GM18951 (cell line): ENCODE measurements at regions not wholly inside any gene's neighbourhood (a gene's known extent, or its start where the extent isn't known, plus 50 kb on each side); places are given as distances from the start of the nearest gene placed in this dataset.
"Not testable (repeated sequence)": the region's sequence is repeated elsewhere in the genome, so short reads cannot be mapped to it uniquely, and the experiment has no call there.

ENCODE experiments used
- POLR2A ChIP-seq: IDR thresholded peaks from 4 replicates; pipeline ENCODE4 v1.6.1; 2011; ENCODE audit warnings: mild to moderate bottlenecking; ENCODE audit not compliant: insufficient read length, insufficient read depth; ENCODE audit errors: extremely low read depth
- in situ Hi-C: fragments of 300-500 bp; cut with MboI; formaldehyde crosslinking; loops from one replicate; pipeline ENCODE4 v1.12.0; 2022; ENCODE audit warnings: low sequenced_read_pairs, mixed read lengths, inconsistent platforms; ENCODE audit not compliant: unreplicated experiment

DNA sequence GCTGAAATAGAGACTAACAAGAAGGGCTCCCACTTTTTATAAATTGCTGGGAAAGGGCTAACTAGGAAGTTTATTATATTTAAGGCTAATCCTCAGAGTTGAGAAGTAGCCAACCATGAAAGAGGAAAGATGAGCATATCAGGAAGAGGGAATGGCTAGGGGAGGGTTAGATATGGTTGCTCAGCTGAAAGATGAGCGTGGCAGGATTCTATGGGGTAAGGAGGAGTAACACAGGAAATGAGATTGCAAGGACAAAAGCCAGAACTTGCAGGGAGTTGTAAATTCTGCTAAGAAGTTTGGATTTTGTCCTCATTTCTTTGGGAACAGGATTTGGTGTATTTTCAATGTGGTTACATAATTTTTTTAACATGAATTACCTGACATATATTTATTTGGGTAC lies 127.4 kb upstream of the ATP2B1 start:
- TF ChIP-seq POLR2A, result no peak
- in situ Hi-C loops, result no loop called here

DNA sequence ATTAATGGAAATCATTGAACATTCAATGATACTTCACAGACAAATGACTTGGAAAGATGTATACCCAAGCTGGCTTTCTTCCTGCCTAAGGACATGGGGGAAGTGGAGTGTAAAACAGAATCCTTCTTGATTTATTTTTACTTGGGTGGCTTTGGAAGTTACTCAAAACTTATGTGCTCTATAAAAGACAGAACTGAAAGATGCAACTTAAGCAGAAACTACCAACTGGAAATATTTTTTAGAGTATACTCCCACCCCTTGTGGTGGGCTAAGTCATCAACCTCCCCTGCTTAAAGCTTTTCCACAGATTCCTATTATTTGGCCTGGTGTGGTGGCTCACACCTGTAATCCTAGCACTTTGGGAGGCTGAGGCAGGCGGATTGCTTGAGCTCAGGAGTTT lies 126.0 kb upstream of the ATP2B1 start:
- in situ Hi-C loops, result no loop called here
- no peak for TF ChIP-seq POLR2A

DNA sequence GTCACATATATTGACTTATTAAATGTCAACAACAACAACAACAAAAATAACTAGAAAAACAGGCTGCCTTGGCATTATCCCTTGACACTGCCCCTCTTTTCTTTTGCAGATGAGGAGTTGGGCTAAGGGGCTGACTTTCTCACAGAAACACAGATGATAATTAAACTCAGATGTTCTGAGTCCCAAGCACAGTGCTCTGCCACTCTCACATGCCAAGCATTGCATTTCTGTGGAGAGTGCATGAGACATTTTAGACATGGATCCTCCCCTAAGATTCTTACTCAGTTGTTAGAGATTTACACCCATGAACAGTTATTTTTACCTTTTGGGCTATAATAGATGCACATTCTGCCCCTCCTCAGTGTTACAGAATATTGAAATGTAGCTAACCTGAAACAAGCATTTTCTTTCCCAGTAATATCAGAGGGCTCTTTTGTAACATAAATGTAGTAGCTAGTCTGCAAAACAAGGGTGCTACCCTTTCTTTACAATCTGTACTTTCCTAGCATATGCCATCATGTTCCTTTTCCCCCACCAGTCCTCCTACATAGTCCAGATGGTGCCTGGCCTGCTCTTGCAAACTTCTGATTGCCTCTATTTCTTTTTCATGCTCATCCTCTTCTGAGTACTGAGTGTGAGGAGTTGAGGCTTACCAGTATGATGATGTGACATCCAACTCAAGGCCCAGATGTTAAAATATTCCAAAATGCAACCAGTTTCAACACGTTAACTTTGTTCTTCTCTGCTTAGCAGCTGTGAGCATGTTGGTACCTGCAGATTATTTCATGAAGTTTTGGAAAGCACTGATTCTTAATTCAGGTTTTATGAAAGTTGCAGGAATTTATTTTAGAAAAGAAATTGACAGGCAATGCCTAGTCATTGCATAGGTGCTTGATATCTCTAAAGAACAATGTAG lies 125.0 kb upstream of the ATP2B1 start:
- TF ChIP-seq POLR2A, result no peak
- in situ Hi-C loops, result no loop called here

DNA sequence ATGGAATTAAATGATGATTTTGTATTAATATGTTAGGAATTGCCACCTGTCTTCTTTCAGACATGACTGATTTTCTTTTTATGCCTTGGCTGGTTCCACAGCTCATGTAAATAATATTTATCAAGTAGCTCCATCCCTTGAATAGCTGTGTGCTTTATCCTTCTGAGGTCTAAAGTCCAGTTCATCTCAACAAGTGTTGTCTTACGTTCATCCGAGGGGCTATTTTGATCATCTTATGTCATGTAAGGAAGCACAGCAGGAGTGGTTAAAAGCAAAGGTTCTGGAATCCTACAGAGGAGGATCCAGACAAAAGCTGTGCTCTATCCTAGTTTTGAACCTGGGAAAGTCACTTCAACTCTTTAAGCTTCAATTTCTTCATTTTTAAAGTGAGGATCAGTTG lies 123.7 kb upstream of the ATP2B1 start:
- TF ChIP-seq POLR2A, result no peak
- in situ Hi-C loops, result no loop called here

DNA sequence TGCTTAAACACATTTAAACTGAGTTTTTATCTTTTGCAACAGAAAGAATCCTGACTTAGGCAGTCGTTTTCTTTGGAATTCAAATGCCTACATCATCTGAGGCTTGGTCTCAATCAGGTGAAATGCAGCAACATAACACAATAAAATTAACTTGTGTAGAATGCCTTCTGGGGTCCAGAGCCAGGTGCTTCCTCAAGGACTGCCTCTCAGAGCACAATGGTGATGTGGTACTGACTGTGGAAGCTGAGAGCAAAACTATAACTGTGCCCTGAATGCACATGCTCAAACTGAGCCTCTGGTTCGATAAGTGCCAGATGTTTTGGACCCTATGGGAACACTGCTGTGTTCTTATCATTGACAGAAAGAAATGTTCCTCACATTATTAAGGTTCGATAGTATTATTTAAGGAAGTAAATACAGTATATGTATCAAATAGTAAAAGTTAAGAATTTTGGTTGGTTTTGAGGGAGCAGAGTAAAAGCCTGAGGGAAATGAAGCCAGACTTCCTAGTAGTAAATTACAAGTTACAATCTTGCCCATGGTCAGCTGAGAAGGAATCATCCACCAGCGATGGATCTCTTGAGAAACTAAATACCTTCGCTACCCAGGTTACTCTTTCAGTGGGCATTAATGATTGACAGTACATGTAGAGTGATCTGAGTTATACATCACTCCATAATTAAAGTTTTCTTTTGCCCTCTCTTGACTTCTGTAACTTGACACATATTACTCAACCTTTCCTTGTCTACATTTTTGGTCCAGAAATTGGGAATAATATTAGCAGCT lies 122.9 kb upstream of the ATP2B1 start:
- in situ Hi-C loops, result no loop called here
- TF ChIP-seq POLR2A, result no peak

DNA sequence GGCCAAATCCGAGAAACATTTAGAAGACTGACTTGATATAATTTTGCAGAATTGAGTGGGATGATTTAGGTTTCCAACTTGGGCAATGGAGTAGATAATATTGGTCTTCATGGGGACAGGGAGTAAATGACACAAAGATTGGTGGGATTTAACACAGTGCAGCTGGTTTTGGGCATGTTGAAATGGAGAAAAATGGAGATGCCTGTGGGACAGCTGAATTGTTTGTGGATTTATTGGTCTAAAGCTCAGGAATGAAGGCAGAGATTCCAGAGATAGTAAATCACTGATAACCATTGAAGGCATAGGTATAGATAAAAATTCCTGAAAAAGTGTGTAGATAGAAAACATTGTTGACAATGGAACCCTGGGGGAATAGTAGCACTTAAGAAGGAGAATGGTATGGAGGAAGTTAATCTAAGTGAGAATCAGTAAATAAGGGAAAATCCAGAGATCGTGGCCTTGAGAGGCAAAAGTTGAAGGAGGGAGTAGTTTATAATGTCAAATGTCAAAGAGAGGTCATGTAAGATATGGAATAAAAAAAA lies 120.9 kb upstream of the ATP2B1 start:
- in situ Hi-C loops, result no loop called here
- TF ChIP-seq POLR2A, result no peak

DNA sequence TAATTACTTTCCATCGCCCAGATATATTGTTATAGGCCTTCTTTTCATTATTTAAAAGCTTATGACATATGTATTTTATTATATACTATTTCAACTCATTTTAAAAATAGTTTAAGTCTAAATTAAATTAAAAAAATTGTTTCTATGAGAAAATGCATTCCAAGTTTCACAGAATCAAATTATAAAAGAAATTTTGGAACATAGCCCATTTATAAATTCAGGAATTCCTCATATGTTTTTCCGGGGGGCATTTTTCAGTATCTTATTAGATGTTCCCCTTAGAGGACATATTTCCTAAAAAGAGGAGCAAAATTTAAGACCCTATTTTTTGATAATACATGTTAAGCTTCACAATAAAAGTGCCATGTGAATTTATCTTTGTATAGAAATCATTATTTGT lies 119.9 kb upstream of the ATP2B1 start:
- in situ Hi-C loops, result no loop called here
- TF ChIP-seq POLR2A, result no peak

DNA sequence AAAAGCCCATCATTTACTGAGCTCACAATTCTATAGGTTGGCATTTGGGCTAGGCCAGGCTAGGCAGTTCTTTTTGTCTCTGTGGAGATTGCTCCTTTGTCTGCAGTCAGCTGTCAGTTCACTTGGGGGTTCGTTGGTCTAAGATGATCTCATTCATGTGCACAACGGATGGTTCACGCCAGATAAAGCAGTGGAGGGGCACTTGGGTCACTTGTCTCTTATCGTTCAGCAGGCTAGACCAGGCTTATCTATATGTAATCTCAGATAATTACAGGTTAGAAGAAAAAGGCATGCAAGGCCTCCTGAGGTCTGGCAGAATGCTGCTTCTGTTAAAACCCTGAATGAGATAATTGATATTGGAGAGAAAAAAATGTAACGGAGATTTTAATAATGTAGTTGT lies 119.0 kb upstream of the ATP2B1 start:
- no peak for TF ChIP-seq POLR2A
- in situ Hi-C loops, result no loop called here

DNA sequence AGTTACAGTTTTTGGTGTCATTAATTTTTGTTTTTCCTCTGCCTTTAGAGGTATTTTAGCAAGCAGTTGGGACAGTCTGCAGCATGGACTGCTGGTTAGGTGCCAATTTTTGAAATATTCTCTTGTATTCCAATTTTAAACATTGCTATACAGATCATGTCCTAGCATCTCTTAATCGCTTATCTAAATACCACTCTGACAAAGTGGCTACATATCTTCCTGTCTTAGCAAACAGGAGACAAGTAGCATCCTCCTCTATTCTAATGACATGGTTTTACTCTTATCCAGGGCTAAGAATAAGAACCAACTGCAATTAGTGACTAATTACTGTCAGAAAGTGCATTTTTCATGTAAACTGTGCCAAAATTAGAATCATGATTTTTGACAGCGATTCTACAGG lies 117.8 kb upstream of the ATP2B1 start:
- TF ChIP-seq POLR2A, result no peak
- in situ Hi-C loops, result no loop called here

DNA sequence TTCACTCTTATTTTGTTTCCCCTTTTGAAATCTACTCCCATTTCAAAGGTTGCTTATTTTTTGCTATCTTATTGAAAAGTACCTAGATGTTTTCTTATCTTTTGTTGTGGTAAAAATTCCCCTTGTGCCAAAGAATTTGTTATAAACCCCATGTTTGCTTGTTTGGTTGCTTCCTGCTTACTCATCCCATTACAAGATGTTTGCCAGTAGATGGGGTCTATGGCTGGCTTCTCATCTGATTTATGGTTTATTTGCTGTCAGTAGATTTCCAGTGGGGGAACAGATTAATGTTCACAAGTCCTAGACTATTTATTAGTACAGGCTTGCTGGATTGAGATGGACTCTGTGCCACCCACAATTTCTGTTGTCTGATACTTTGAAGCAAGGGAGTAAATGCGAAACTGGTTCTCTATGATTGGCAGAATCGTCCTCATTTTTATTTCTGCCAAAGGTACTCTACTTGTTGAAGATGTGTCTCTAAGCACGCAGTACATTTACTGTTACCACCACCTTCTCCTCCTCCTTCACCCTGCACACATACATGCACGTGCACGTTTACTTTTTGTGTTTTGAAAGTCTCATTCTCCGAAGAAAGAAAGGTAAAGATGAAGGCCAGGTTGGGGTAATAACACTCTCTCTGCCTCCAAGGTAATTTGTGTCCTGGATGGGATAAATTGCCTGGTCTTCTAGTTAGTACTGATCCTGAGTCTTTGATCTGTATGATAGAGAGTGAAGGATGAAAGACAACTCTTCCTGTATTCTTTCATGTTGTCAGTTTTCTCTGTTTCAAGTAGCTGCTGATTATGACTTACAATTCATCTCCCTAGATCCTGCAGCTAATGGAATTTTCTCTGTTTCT lies 117.2 kb upstream of the ATP2B1 start:
- in situ Hi-C loops, result no loop called here
- no peak for TF ChIP-seq POLR2A

DNA sequence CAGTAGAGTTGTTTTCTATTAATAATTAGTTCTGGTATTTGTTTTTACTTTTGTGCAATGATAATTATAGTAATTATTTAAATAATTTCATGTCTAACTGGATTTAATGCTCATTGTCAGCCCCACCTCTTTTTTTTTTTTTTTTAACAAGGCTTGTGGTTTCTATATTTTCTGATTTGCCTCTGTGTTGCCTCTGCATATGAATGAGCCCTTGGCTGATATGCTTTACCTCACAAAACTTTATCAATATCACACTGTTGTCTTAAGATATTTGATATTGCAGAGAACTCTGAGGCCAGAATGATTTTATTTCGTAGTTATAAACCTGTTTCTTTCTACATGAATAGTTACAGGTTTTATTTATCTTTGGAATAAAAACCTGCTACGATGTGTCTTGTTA lies 116.2 kb upstream of the ATP2B1 start:
- in situ Hi-C loops, result no loop called here
- no peak for TF ChIP-seq POLR2A

DNA sequence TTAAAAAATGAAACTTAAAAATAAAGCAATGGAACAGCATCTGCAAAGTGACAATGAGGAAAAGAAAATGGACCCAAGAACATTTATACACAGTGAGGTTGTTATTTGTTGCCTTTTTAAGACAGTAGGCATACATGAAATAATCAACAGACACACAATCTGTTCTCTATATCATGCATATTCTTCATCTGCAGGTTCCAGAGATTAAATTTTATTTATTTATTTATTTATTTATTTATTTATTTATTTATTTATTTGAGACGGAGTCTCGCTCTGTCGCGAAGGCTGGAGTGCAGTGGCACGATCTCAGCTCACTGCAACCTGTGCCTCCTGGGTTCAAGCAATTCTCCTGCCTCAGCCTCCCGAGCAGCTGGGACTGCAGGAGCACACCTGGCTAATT lies 114.4 kb upstream of the ATP2B1 start:
- in situ Hi-C loops, result not testable (repeated sequence)

DNA sequence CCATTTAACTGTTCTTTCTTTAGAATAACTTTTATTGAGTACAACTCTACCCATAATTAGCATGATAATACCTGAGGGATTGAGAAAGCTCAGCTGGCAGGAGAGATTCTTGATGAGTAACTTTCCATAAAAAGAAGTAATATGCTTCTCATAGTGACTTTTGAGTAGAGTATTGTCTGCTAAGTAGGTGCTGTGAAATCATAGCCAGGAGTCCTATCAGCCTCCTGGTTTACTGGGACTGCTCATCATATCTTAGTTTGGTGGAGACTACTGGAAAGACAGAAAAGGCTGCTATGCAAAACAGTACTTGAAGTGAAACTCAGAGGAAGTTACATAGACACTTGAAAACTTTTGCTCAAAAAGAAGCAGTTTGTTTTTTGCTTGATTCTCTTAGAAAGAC lies 113.3 kb upstream of the ATP2B1 start:
- in situ Hi-C loops, result no loop called here
- no peak for TF ChIP-seq POLR2A

DNA sequence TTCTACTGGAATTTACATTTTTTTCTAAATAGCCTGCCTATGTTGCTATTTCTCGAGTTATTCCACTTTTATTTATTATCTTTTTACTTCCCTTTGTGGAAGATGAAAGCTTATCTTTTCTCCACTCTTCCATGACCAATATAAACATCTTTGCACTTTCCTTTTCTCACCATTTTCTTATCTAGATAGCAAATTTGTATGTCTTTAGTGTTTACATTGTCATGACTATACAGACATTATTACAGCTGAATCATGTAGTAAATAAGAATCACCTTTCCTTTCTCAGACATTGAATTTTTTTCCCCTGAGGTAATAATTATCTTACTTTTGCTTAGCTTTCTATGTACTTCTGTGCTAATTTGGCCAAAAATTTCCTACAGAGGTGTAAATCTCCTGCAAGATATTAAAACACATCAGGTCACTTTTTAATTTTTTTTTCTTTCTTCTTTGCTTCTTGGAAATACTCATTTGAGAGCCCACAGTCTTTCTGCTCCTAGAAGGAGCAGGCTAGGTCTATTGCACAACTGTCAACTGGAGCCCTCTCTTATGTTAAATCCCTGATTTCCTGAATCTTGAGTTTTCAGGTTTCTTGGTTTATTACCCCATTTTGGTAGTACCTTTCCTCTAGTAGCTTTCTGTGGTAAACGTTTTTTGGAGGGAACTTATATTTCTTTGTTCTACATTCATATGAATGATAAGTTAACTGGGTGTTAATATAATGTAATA lies 109.0 kb upstream of the ATP2B1 start:
- no peak for TF ChIP-seq POLR2A
- in situ Hi-C loops, result no loop called here
